Heart right ventricle (tissue), 16 donors: ENCODE measurements at regions not wholly inside any gene's neighbourhood (a gene's known extent, or its start where the extent isn't known, plus 50 kb on each side); places are given as distances from the start of the nearest gene placed in this dataset.

Experiments
- ATAC-seq, 8 donors: fragments of 200-7000 bp; cut with Tn5 transposase; one replicate each; pipeline ENCODE4 v1.9.1; 2020; ENCODE audit warnings: mild to moderate bottlenecking in 8 of 8, moderate library complexity in 8 of 8, moderate number of reproducible peaks in 1 of 8
- DNase-seq, 2 donors: peaks; one replicate each; pipeline ENCODE4 v3.0.0-alpha.2; 2020
- H3K27ac ChIP-seq, 10 donors: fragments of 200-600 bp; sonication (generic) in 2 of 10; one replicate each; pipeline versions ENCODE4 v1.5.0 to v1.8.0; 2020 to 2022; ENCODE audit warnings: mild to moderate bottlenecking in 3 of 10
- H3K27me3 ChIP-seq, 7 donors: fragments of 200-600 bp; one replicate each; pipeline ENCODE4 v1.8.0; 2021 to 2022; ENCODE audit warnings: mild to moderate bottlenecking in 2 of 7
- H3K36me3 ChIP-seq, 9 donors: fragments of 200-600 bp; sonication (generic) in 1 of 9; one replicate each; pipeline versions ENCODE4 v1.5.0 to v1.8.0; 2020 to 2022; ENCODE audit warnings: mild to moderate bottlenecking in 2 of 9
- H3K4me1 ChIP-seq, 9 donors: fragments of 200-600 bp; sonication (generic) in 1 of 9; one replicate each; pipeline versions ENCODE4 v1.5.0 to v1.8.0; 2020 to 2022; ENCODE audit warnings: mild to moderate bottlenecking in 4 of 9
- H3K4me3 ChIP-seq, 10 donors: fragments of 200-600 bp; sonication (generic) in 2 of 10; one replicate each; pipeline versions ENCODE4 v1.5.0 to v1.8.0; 2020 to 2022; ENCODE audit warnings: mild to moderate bottlenecking in 7 of 10, moderate library complexity in 2 of 10
- H3K9me3 ChIP-seq, 11 donors: fragments of 200-600 bp in 10 of 11; sonication (generic) in 2 of 11; one replicate each; pipeline versions ENCODE4 v1.5.0 to v1.8.0; 2013 to 2022; ENCODE audit warnings: mild to moderate bottlenecking in 2 of 11, control low read depth in 1 of 11, moderate library complexity in 1 of 11
- CTCF ChIP-seq, 9 donors: fragments of 200-600 bp; sonication (generic) in 2 of 9; IDR thresholded peaks; one replicate each; pipeline versions ENCODE4 v1.5.0 to v1.8.0; 2021 to 2022; ENCODE audit warnings: antibody characterized with exemption in 9 of 9, mild to moderate bottlenecking in 5 of 9, moderate library complexity in 1 of 9
- WGBS, 2 donors: extraction: QIAGEN DNeasy Blood & Tissue Kit; methylation state at CpG; one replicate each; pipeline ENCODE4 v1.1.7; 2013; ENCODE audit warnings: inconsistent platforms in 1 of 2; 5-methylcytosine and 5-hydroxymethylcytosine counted together
- intact Hi-C, 10 donors: fragments of 100-400 bp; cut with DNase I; formaldehyde crosslinking; loops; one replicate each; pipeline versions ENCODE4 v1.11.1 to v1.14.2; 2022
- donor health status: Arrhythmogenic right ventricular cardiomyopathy.
- donor health status: ischemic (EF 13 %, LVEDD 7.1; RV severe dilation, severe dysfunction).
- donor health status: healthy with polysubstance abuse.
- donor health status: DM: no; HTN: yes; CAD: no.
- donor health status: DM: no; HTN: no; CAD: no.
- donor health status: ischemic (EF 25% LVEDD 6.9; RV normal size, moderate dysfunction).
- donor health status: ischemic (EF 25% LVEDD 5.7; RV mildly dilated, moderate dysfunction).
- donor health status: healthy.
- donor health status: DM: yes; HTN: yes; CAD: no.
- donor health status: Ischemic cardiomyopathy.
- donor health status: ischemic (EF 35%, LVEDD 5.7; RV mildly dilated, moderate dysfunction).
- donor health status: nonischemic (EF 11% LVEDD 7.7; RV severe dilation, severe dysfunction).
- donor health status: DM: yes; HTN: yes; CAD: no.
- donor health status: PGD.
- donor health status: ischemic (EF 29% LVEDD 5.4; RV normal size, mild dysfunction).
- donor health status: nonischemic (EF 23%, LVEDD 6.1; RV moderate dilation, normal function).

DNA sequence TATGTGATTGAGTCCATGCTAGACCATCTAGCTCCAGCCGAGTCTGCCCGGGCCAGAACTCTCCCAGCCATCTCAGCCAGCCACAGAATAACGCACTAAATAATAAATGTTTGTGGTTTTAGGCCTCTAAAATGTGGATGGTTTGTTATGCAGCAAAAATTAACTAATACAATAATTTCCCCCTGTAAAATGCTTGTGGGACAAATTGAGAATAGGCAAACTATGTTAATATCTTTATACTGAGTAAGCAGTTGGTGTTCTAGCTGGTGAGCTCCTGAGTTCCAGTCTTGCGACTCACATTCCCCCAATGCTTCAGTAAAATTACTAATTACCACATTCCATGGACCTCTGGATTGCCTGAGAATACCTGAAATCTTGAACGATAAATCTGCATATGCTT lies 316.8 kb upstream of the NFE2L3 start:
- Histone ChIP-seq H3K4me1 (peaks cover 0 to 23% (median 8%) of the 10 kb centered on the region in 9 donors), H3K36me3 (no peaks in the 10 kb centered on the region), H3K4me3 (no peak overlapping the region), H3K9me3 (no peaks in the 10 kb centered on the region), H3K27ac (no peak overlapping the region), H3K27me3 (peaks cover 0 to 4% (median 0%) of the 10 kb centered on the region in 7 donors)
- intact Hi-C loops: no loop called here
- 92 to 96% methylated on average over 5 of the region's 5 CpGs for WGBS, 2 donors
- ATAC-seq (no peak), DNase-seq (no peak)
- no peak for TF ChIP-seq CTCF (IDR thresholded peaks at IDR 0.05)

- ATAC-seq (no peak), DNase-seq (no peak)
- no peak for TF ChIP-seq CTCF (IDR thresholded peaks at IDR 0.05)
- H3K9me3 ChIP-seq: no peaks in the 10 kb centered on the region
- peak overlapping the region in 6 of 10 donors; percentile 21 to 82 (median 64) for H3K27ac ChIP-seq
- H3K27me3 ChIP-seq: peaks cover 0 to 4% (median 0%) of the 10 kb centered on the region in 7 donors
- no peak overlapping the region for H3K4me3 ChIP-seq
- no peaks in the 10 kb centered on the region for H3K36me3 ChIP-seq
- H3K4me1 ChIP-seq: peaks cover 0 to 41% (median 26%) of the 10 kb centered on the region in 9 donors
- 80 to 84% methylated on average over 2 of the region's 2 CpGs for WGBS, 2 donors
- intact Hi-C loops: no loop called here
Observed at GRCh38 chr7:25839084-25839769, 312.8 kb upstream of the NFE2L3 start.

GRCh38 chr7:25840209-25840792 lies 311.7 kb upstream of the NFE2L3 start:
- DNase-seq (no peak), ATAC-seq (peak; percentile 32 to 97 (median 88))
- Histone ChIP-seq H3K27ac (peak overlapping the region in 9 of 10 donors; percentile 42 to 82 (median 63)), H3K4me3 (no peak overlapping the region), H3K36me3 (no peaks in the 10 kb centered on the region), H3K27me3 (peaks cover 0 to 4% (median 0%) of the 10 kb centered on the region in 7 donors), H3K4me1 (peaks cover 0 to 51% (median 30%) of the 10 kb centered on the region in 9 donors), H3K9me3 (no peaks in the 10 kb centered on the region)
- 51 to 52% methylated on average over 5 of the region's 5 CpGs for WGBS, 2 donors
- intact Hi-C loops: loop anchor here in 4 of 10 donors (5.0 to 10.0 kb wide), 6 partner anchors 53 to 178 kb away; no protein-coding TSS in a partner anchor
- no peak for TF ChIP-seq CTCF (IDR thresholded peaks at IDR 0.05)

GRCh38 chr7:25841575-25841974 lies 310.4 kb upstream of the NFE2L3 start:
- no peaks in the 10 kb centered on the region for H3K36me3 ChIP-seq
- H3K4me3 ChIP-seq: no peak overlapping the region
- intact Hi-C loops: loop anchor here in 4 of 10 donors (5.0 to 10.0 kb wide), 6 partner anchors 54 to 179 kb away; no protein-coding TSS in a partner anchor
- peaks cover 0 to 4% (median 0%) of the 10 kb centered on the region in 7 donors for H3K27me3 ChIP-seq
- ATAC-seq: no peak
- 80 to 82% methylated on average over 3 of the region's 3 CpGs for WGBS, 2 donors
- peak overlapping the region; percentile 3 to 76 (median 54) for H3K27ac ChIP-seq
- DNase-seq: no peak
- no peaks in the 10 kb centered on the region for H3K9me3 ChIP-seq
- TF ChIP-seq CTCF (IDR thresholded peaks at IDR 0.05): no peak
- H3K4me1 ChIP-seq: peaks cover 0 to 63% (median 39%) of the 10 kb centered on the region in 9 donors
